BLaER1 treated with 17β-estradiol and CSF1 and Interleukin-3, amounts not matched to agents 10 nM and 100 nM (cell line): ENCODE measurements at regions not wholly inside any gene's neighbourhood (a gene's known extent, or its start where the extent isn't known, plus 50 kb on each side); places are given as distances from the start of the nearest gene placed in this dataset.

Experiments used
- H3K27ac ChIP-seq, 11 experiments: shearing (Covaris generic); formaldehyde crosslinking; 2 replicates each; pipeline ENCODE4 v1.8.1; 2022
- H3K27me3 ChIP-seq, 11 experiments: shearing (Covaris generic); formaldehyde crosslinking; 2 replicates each; pipeline ENCODE4 v1.8.1; 2022
- H3K36me3 ChIP-seq, 11 experiments: shearing (Covaris generic); formaldehyde crosslinking; 2 replicates each; pipeline ENCODE4 v1.8.1; 2022
- H3K4me1 ChIP-seq, 10 experiments: shearing (Covaris generic); formaldehyde crosslinking; 2 replicates each; pipeline ENCODE4 v1.8.1; 2022
- H3K4me2 ChIP-seq, 11 experiments: shearing (Covaris generic); formaldehyde crosslinking; 2 replicates each; pipeline ENCODE4 v1.8.1; 2022
- H3K4me3 ChIP-seq, 10 experiments: shearing (Covaris generic); formaldehyde crosslinking; 2 replicates each; pipeline ENCODE4 v1.8.1; 2022
- H3K9ac ChIP-seq, 11 experiments: shearing (Covaris generic); formaldehyde crosslinking; 2 replicates each; pipeline ENCODE4 v1.8.1; 2022
- H3K9me3 ChIP-seq, 11 experiments: shearing (Covaris generic); formaldehyde crosslinking; replicated peaks in 1 of 11; 2 replicates each; pipeline ENCODE4 v1.8.1; 2022
- H4K20me1 ChIP-seq, 11 experiments: shearing (Covaris generic); formaldehyde crosslinking; 2 replicates each; pipeline ENCODE4 v1.8.1; 2022
- Cebpa-rat ChIP-seq, 11 experiments: shearing (Covaris generic); IDR thresholded peaks; 2 replicates each; pipeline ENCODE4 v1.8.1; 2022

GRCh38 chr4:124209626-124210025 lies 502.9 kb downstream of the ANKRD50 start:
- no peak overlapping the region for H3K27ac ChIP-seq
- H3K9ac ChIP-seq, result no peak overlapping the region
- H3K9me3 ChIP-seq, result no peaks in the 10 kb centered on the region
- no peak overlapping the region for H3K4me3 ChIP-seq
- no peak overlapping the region for H3K4me2 ChIP-seq
- H4K20me1 ChIP-seq, result no peaks in the 10 kb centered on the region
- no peaks in the 10 kb centered on the region for H3K27me3 ChIP-seq
- no peak for TF ChIP-seq Cebpa-rat (IDR thresholded peaks at IDR 0.05)
- H3K4me1 ChIP-seq, result no peaks in the 10 kb centered on the region
- no peaks in the 10 kb centered on the region for H3K36me3 ChIP-seq

- Histone ChIP-seq H3K9me3 (no peaks in the 10 kb centered on the region), H3K4me2 (no peak overlapping the region), H3K27me3 (no peaks in the 10 kb centered on the region), H3K9ac (no peak overlapping the region), H3K4me1 (no peaks in the 10 kb centered on the region), H3K27ac (no peak overlapping the region), H3K36me3 (no peaks in the 10 kb centered on the region), H4K20me1 (no peaks in the 10 kb centered on the region), H3K4me3 (no peak overlapping the region)
- no peak for TF ChIP-seq Cebpa-rat (IDR thresholded peaks at IDR 0.05)
Measured at GRCh38 chr4:124210746-124211145, 501.8 kb downstream of the ANKRD50 start.

GRCh38 chr4:124212815-124213630 lies 499.5 kb downstream of the ANKRD50 start:
- Histone ChIP-seq H3K27ac (no peak overlapping the region), H3K9ac (no peak overlapping the region), H3K4me2 (no peak overlapping the region), H4K20me1 (no peaks in the 10 kb centered on the region), H3K4me3 (no peak overlapping the region), H3K36me3 (no peaks in the 10 kb centered on the region), H3K9me3 (no peaks in the 10 kb centered on the region), H3K27me3 (no peaks in the 10 kb centered on the region), H3K4me1 (no peaks in the 10 kb centered on the region)
- no peak for TF ChIP-seq Cebpa-rat (IDR thresholded peaks at IDR 0.05)

- H3K36me3 ChIP-seq, result no peaks in the 10 kb centered on the region
- H3K4me3 ChIP-seq, result no peak overlapping the region
- H3K27ac ChIP-seq, result no peak overlapping the region
- TF ChIP-seq Cebpa-rat (IDR thresholded peaks at IDR 0.05), result no peak
- H4K20me1 ChIP-seq, result no peaks in the 10 kb centered on the region
- H3K9ac ChIP-seq, result no peak overlapping the region
- no peak overlapping the region for H3K4me2 ChIP-seq
- H3K9me3 ChIP-seq, result no peaks in the 10 kb centered on the region
- no peaks in the 10 kb centered on the region for H3K4me1 ChIP-seq
- no peaks in the 10 kb centered on the region for H3K27me3 ChIP-seq
Measured at GRCh38 chr4:124219389-124219788, 493.1 kb downstream of the ANKRD50 start.

- no peaks in the 10 kb centered on the region for H3K4me1 ChIP-seq
- H3K9ac ChIP-seq, result no peak overlapping the region
- H3K27me3 ChIP-seq, result no peaks in the 10 kb centered on the region
- H3K4me3 ChIP-seq, result no peak overlapping the region
- no peaks in the 10 kb centered on the region for H3K36me3 ChIP-seq
- H3K4me2 ChIP-seq, result no peak overlapping the region
- H4K20me1 ChIP-seq, result no peaks in the 10 kb centered on the region
- peaks cover 0 to 8% (median 0%) of the 10 kb centered on the region in 11 experiments; a peak in 2 of 22 replicates for H3K9me3 ChIP-seq
- no peak overlapping the region for H3K27ac ChIP-seq
- no peak for TF ChIP-seq Cebpa-rat (IDR thresholded peaks at IDR 0.05)
Measured at GRCh38 chr4:124224256-124224655, 488.3 kb downstream of the ANKRD50 start.

GRCh38 chr4:124227981-124228380 lies 484.6 kb downstream of the ANKRD50 start:
- no peak for TF ChIP-seq Cebpa-rat (IDR thresholded peaks at IDR 0.05)
- no peak overlapping the region for H3K4me3 ChIP-seq
- no peaks in the 10 kb centered on the region for H3K36me3 ChIP-seq

GRCh38 chr4:124230268-124230667 lies 482.3 kb downstream of the ANKRD50 start:
- H3K9me3 ChIP-seq, result peaks cover 0 to 8% (median 0%) of the 10 kb centered on the region in 11 experiments; a peak in 2 of 22 replicates
- H3K9ac ChIP-seq, result no peak overlapping the region
- H4K20me1 ChIP-seq, result no peaks in the 10 kb centered on the region
- H3K27ac ChIP-seq, result no peak overlapping the region
- H3K4me3 ChIP-seq, result no peak overlapping the region
- H3K4me1 ChIP-seq, result no peaks in the 10 kb centered on the region
- no peak for TF ChIP-seq Cebpa-rat (IDR thresholded peaks at IDR 0.05)
- H3K36me3 ChIP-seq, result no peaks in the 10 kb centered on the region
- H3K27me3 ChIP-seq, result no peaks in the 10 kb centered on the region
- no peak overlapping the region for H3K4me2 ChIP-seq

More at GRCh38 chr4:124227981-124228380, 484.6 kb downstream of the ANKRD50 start:
- no peaks in the 10 kb centered on the region for H4K20me1 ChIP-seq
- H3K4me2 ChIP-seq, result no peak overlapping the region
- no peaks in the 10 kb centered on the region for H3K4me1 ChIP-seq
- no peak overlapping the region for H3K9ac ChIP-seq
- no peak overlapping the region for H3K27ac ChIP-seq
- no peaks in the 10 kb centered on the region for H3K27me3 ChIP-seq
- H3K9me3 ChIP-seq, result peaks cover 0 to 8% (median 0%) of the 10 kb centered on the region in 11 experiments; a peak in 2 of 22 replicates

- H4K20me1 ChIP-seq, result no peaks in the 10 kb centered on the region
- no peak overlapping the region for H3K4me2 ChIP-seq
- TF ChIP-seq Cebpa-rat (IDR thresholded peaks at IDR 0.05), result no peak
- no peak overlapping the region for H3K9ac ChIP-seq
- peaks cover 0 to 3% (median 0%) of the 10 kb centered on the region in 11 experiments; a peak in 2 of 22 replicates for H3K9me3 ChIP-seq
- no peaks in the 10 kb centered on the region for H3K27me3 ChIP-seq
- no peak overlapping the region for H3K27ac ChIP-seq
- H3K4me1 ChIP-seq, result no peaks in the 10 kb centered on the region
- H3K36me3 ChIP-seq, result no peaks in the 10 kb centered on the region
- no peak overlapping the region for H3K4me3 ChIP-seq
Measured at GRCh38 chr4:124234771-124235170, 477.8 kb downstream of the ANKRD50 start.

- Histone ChIP-seq H3K4me2 (no peak overlapping the region), H4K20me1 (no peaks in the 10 kb centered on the region), H3K27ac (no peak overlapping the region), H3K4me3 (no peak overlapping the region), H3K4me1 (no peaks in the 10 kb centered on the region), H3K9ac (no peak overlapping the region), H3K36me3 (no peaks in the 10 kb centered on the region), H3K27me3 (no peaks in the 10 kb centered on the region), H3K9me3 (peaks cover 0 to 4% (median 0%) of the 10 kb centered on the region in 11 experiments; a peak in 2 of 22 replicates)
- TF ChIP-seq Cebpa-rat (IDR thresholded peaks at IDR 0.05), result no peak
Measured at GRCh38 chr4:124243671-124244366, 468.7 kb downstream of the ANKRD50 start.
